Cardiac fibroblast (primary cell): ENCODE measurements at regions not wholly inside any gene's neighbourhood (a gene's known extent, or its start where the extent isn't known, plus 50 kb on each side); places are given as distances from the start of the nearest gene placed in this dataset.

Experiments
- DNase-seq, 2 donors: peaks; one replicate each; pipeline versions ENCODE4 v3.0.0 to v3.0.0-alpha.2; 2010; ENCODE audit warnings: low read depth in 2 of 2
- H3K4me3 ChIP-seq, 2 donors: replicated peaks in 1 of 2; 1 replicate in 1 of 2; 2 replicates in 1 of 2; pipeline ENCODE4 v1.5.1; 2011; ENCODE audit warnings: low read depth in 2 of 2, low read length in 2 of 2, mild to moderate bottlenecking in 2 of 2, moderate library complexity in 1 of 2
- CTCF ChIP-seq: IDR thresholded peaks from one replicate; pipeline ENCODE4 v1.5.1; 2011; ENCODE audit warnings: low read depth, mild to moderate bottlenecking, low read length, inconsistent platforms

- no peak for TF ChIP-seq CTCF
- DNase-seq: no peak
- H3K4me3 ChIP-seq: no peak overlapping the region
Measured at GRCh38 chr11:30811226-30811755, 225.1 kb upstream of the MPPED2 start.

GRCh38 chr11:30810116-30810515, 224.0 kb upstream of the MPPED2 start:
- DNase-seq: no peak
- no peak for TF ChIP-seq CTCF
- no peak overlapping the region for H3K4me3 ChIP-seq

GRCh38 chr11:30801357-30801756, 215.2 kb upstream of the MPPED2 start:
- no peak overlapping the region for H3K4me3 ChIP-seq
- no peak for TF ChIP-seq CTCF
- DNase-seq: no peak

GRCh38 chr11:30800904-30801303, 214.8 kb upstream of the MPPED2 start:
- DNase-seq: no peak
- H3K4me3 ChIP-seq: no peak overlapping the region
- no peak for TF ChIP-seq CTCF

- DNase-seq: no peak
- no peak overlapping the region for H3K4me3 ChIP-seq
- no peak for TF ChIP-seq CTCF
Measured at GRCh38 chr11:30798547-30799236, 212.5 kb upstream of the MPPED2 start.

GRCh38 chr11:30789270-30789669, 203.1 kb upstream of the MPPED2 start:
- no peak for TF ChIP-seq CTCF
- peak; percentile 1 to 6 for DNase-seq
- no peak overlapping the region for H3K4me3 ChIP-seq

GRCh38 chr11:30788849-30789248, 202.7 kb upstream of the MPPED2 start:
- no peak for TF ChIP-seq CTCF
- no peak for DNase-seq
- H3K4me3 ChIP-seq: no peak overlapping the region
